ENCODE measurements at regions not wholly inside any gene's neighbourhood (a gene's known extent, or its start where the extent isn't known, plus 50 kb on each side); places are given as distances from the start of the nearest gene placed in this dataset.

- TF ChIP-seq EZH2 (optimal IDR thresholded peaks at IDR 0.05; ENCODE audit: low read depth, low read length): no peak
- no peak for TF ChIP-seq EZH2phosphoT487 (IDR thresholded peaks at IDR 0.05; ENCODE audit: low read length)
Measured at GRCh38 chr7:106181658-106182265, 69.7 kb upstream of the SYPL1 start.

Measured in MM.1S (cell line).